HG03460 (cell line): ENCODE measurements at regions not wholly inside any gene's neighbourhood (a gene's known extent, or its start where the extent isn't known, plus 50 kb on each side); places are given as distances from the start of the nearest gene placed in this dataset.
A peak's percentile ranks its signal among the peaks of the same experiment; 100 is the strongest.

Source experiments
- ATAC-seq: cut with Tn5 transposase; IDR thresholded peaks from one replicate; pipeline ENCODE4 v1.9.1; 2021; ENCODE audit not compliant: unreplicated experiment

- ATAC-seq: no peak
Measured at GRCh38 chr2:136062066-136062837, 55.7 kb downstream of the CXCR4 start.

GRCh38 chr2:136060416-136060815 is 57.5 kb downstream of the CXCR4 start:
- no peak for ATAC-seq

GRCh38 chr2:136059036-136059472 is 58.9 kb downstream of the CXCR4 start:
- peak; percentile 61 for ATAC-seq

GRCh38 chr2:136058262-136058661 is 59.7 kb downstream of the CXCR4 start:
- no peak for ATAC-seq

- ATAC-seq: no peak
Measured at GRCh38 chr2:136057802-136058140, 60.2 kb downstream of the CXCR4 start.

GRCh38 chr2:136057023-136057801 is 60.7 kb downstream of the CXCR4 start:
- ATAC-seq: peak; percentile 25

GRCh38 chr2:136055929-136056688 is 61.8 kb downstream of the CXCR4 start:
- ATAC-seq: peak; percentile 37

- no peak for ATAC-seq
Measured at GRCh38 chr2:136054856-136055255, 63.1 kb downstream of the CXCR4 start.

GRCh38 chr2:136052369-136053362 is 65.3 kb downstream of the CXCR4 start:
- peak; percentile 36 for ATAC-seq

- no peak for ATAC-seq
Measured at GRCh38 chr2:136051725-136052048, 66.3 kb upstream of the DARS1 start.

- peak; percentile 46 for ATAC-seq
Measured at GRCh38 chr2:136051001-136051724, 65.7 kb upstream of the DARS1 start.

- no peak for ATAC-seq
Measured at GRCh38 chr2:136049991-136050920, 64.8 kb upstream of the DARS1 start.

GRCh38 chr2:136049011-136049742 is 63.8 kb upstream of the DARS1 start:
- ATAC-seq: no peak

GRCh38 chr2:136045835-136046570 is 60.6 kb upstream of the DARS1 start:
- no peak for ATAC-seq

- ATAC-seq: no peak
Measured at GRCh38 chr2:136045344-136045743, 59.9 kb upstream of the DARS1 start.
